Stimulated activated CD4-positive, alpha-beta T cell treated with anti-CD3 and anti-CD28 coated beads, TNF-alpha, amount 100 ng/mL, for 1 hour (primary cell): ENCODE measurements at regions not wholly inside any gene's neighbourhood (a gene's known extent, or its start where the extent isn't known, plus 50 kb on each side); places are given as distances from the start of the nearest gene placed in this dataset.

Experiments
- DNase-seq, 3 donors: peaks; one replicate each; pipeline ENCODE4 v3.0.0-alpha.2; 2020; ENCODE audit warnings: low read depth in 3 of 3, low spot score in 1 of 3

DNA sequence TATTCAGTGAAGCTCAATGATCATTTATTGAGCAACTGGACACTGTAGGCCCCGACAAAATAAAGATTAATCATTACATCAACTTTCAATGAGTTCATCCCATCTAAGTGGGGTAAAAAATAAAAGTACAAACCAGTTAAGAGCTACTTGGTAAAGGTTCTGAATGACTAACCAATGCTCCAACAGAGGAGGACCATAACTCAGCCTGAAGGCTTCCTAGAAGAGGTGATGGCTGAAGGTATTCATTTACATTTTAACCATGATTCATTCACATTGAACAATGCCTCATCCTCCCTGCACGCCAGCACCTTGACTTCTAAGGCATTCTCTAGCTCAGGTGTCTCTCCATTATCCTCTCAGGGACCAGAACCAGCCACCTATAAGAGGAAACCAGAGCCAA, 201.4 kb downstream of the ZNF462 start:
- no peak for DNase-seq

- no peak for DNase-seq
Measured at GRCh38 chr9:107065549-107065948, 202.6 kb downstream of the ZNF462 start.

GRCh38 chr9:107067739-107068416, 204.9 kb downstream of the ZNF462 start:
- no peak for DNase-seq

GRCh38 chr9:107068581-107068980, 205.6 kb downstream of the ZNF462 start:
- DNase-seq: no peak

GRCh38 chr9:107070586-107070985, 207.6 kb downstream of the ZNF462 start:
- no peak for DNase-seq

- DNase-seq: no peak
Measured at GRCh38 chr9:107078061-107078460, 205.0 kb upstream of the RAD23B start.

DNA sequence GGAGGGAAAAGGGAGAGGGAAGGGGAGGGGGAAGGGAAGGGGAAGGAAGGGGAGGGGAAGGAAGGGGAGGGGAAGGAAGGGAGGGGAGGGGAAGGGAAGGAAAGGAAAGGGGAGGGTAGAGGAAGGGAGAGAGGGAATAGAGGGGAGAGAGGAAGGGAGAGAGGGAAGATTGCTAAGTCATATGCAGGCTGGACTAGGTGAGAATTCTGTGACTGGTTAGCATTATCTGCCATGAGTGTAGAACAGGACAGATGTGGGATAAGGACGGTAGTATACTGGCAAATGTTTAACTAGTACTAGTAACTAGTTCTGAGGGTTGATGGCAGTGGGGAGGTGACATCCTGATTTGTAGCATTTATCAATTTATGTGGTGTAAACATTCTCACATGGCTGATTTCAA, 203.5 kb upstream of the RAD23B start:
- no peak for DNase-seq

DNA sequence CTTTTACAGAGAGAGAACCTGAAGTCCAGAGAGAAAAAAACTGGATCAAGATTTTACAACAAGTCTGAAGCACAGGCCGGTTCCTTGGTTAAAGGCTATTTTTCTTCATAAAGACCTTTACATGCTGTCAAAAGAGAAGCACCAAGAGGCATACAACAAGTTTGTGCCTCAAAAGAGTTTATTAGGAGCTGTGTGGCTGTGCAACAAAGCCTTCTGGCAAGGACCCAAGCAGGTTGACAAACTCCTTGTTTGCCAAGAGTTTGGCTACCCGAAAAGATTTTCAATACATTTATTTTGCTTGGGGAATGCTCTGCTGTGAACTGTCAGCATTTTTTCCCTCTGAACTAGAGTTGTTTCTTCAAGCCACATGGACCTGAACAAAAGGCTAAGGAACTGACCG, 202.9 kb upstream of the RAD23B start:
- no peak for DNase-seq

- no peak for DNase-seq
Measured at GRCh38 chr9:107086460-107086859, 196.6 kb upstream of the RAD23B start.

GRCh38 chr9:107087222-107087621, 195.9 kb upstream of the RAD23B start:
- no peak for DNase-seq

- no peak for DNase-seq
Measured at GRCh38 chr9:107090218-107090617, 192.9 kb upstream of the RAD23B start.

DNA sequence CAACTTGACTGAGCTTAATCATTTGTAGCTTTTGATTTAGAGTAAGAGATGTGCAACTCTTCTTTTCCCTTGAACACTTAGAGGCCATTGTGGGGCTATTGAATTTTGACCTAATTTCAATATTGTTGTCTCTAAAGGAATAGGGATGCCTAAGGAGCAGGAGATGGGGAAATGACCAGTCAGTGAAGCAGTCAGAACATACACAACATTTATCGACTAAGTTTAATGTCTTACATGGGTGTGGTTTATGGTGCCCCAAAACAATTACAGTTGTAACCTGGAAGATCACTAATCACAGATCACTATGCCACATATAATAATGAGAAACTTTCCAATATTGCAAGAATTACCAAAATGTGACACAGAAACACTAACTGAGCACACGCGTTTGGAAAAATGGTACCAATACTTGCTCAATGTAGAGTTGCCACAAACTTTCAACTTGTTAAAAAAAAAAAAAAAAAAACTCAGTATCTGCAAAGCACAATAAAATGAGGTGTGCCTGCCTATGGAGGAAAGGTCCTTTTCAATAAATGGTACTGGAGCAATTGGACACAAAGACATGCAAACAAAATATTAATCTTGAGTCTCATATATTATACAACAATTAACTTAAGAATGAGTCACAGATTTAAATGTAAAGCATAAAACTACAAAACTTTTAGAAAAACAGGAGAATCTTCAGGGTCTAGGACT, 189.6 kb upstream of the RAD23B start:
- no peak for DNase-seq

DNA sequence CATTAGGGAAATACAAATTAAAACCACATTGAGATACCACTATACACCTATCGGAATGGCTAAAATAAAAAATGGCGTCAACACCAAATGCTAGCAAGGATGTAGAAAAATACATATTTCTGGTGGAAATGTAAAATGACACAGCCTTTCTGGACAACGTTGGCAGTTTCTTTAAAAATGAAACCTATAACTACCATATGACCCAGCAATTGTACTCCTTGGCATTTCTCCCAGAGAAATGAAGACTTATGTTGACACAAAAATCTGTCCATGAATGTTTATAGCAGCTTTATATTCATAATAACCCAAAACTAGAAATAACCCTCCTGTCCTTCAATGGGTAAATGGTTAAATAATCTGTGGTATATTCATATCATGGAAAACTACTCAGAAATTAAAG, 188.7 kb upstream of the RAD23B start:
- no peak for DNase-seq

- DNase-seq: no peak
Measured at GRCh38 chr9:107100591-107100990, 182.5 kb upstream of the RAD23B start.

- no peak for DNase-seq
Measured at GRCh38 chr9:107102011-107102410, 181.1 kb upstream of the RAD23B start.

DNA sequence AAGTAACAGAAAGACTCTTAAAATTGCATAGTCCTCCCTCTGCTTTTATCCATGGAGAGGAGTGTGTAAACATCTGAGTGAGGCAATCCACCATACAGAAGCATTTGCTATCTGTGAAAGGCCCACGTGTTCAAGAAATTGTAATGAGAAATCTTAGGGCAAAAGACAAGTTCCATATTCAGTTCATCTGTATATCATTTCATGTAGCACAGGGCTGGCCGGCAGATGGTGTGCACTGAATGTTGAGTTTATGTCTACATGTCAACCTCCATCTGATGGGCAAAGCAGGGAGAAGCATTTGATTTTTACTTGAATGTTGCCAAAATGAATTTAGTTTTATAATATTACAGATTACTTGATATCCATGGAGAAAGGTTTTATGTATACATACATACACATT, 179.5 kb upstream of the RAD23B start:
- no peak for DNase-seq

DNA sequence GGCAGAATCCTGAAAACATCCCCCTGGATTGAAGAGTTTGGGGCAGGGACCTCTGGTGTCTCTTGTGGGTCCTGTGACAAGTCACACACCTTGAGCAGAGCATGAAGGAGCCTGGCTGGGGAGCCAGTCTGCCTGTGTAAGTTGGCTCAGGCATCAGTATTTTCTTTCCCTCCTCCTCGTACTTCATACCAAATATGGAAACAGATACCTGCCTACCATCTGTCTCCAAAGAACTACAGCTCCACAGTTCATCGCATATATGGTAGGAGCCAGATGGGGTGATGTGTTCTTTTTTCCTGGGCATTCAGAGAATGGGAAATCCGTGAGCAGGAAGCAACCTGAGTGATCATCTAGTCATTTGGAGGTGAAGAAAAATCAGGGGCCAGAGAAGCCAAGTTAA, 177.3 kb upstream of the RAD23B start:
- DNase-seq: no peak

GRCh38 chr9:107106416-107106815, 176.7 kb upstream of the RAD23B start:
- no peak for DNase-seq

DNA sequence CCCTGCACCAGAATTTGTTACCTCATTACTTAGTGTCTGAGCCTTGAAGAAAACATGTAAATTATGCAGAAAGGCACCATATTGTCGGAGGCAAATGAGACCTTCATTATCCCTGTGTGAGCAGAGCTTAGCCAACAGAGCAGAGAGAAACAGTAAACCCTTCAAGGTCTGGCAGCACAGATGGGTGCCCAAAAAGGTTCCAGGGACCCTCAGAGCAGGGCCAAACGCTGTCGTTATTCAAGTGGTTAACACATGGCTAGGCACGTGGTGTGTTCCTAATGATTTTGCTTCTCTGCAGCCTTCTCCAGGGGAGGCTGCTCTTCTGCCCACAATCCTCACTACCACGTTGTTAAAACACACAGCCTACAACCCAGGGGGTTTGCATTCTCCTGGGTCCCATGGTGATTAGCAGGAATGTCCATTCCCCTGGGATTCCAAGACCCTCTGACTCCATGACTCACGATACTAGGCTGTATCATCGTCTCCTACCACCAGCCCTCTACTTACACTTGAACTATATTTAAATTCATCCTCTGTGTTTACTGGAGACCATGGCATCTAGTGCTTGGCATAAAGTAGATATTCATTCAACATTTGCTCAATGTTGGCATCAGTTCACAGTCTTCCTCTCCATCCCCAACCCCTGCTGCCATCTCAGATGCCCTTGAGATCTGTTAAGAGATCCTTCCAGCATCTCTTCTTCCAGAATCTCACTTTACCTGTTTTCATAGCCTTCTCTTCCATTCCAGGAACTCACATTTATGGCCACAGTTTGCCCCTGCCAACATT, 174.5 kb upstream of the RAD23B start:
- DNase-seq: no peak

DNA sequence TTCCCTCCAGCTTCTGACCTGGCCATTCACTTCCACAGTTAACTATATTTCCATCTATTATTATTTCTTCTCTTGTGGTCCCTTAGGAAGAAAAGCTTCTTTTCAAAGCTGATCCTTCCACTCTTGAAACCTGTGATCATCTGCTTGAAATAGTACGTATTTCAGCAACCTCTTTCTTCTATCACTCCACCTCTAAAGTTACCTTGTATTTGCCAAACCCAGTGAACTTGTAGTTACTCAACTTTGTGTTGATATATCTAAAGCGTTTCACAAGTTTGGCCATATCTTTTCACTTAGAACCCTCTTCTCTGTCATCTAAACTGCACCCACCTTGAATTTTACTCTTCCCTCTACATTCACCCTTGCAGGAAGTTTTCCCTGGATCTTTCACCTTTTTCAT, 173.8 kb upstream of the RAD23B start:
- DNase-seq: no peak

DNA sequence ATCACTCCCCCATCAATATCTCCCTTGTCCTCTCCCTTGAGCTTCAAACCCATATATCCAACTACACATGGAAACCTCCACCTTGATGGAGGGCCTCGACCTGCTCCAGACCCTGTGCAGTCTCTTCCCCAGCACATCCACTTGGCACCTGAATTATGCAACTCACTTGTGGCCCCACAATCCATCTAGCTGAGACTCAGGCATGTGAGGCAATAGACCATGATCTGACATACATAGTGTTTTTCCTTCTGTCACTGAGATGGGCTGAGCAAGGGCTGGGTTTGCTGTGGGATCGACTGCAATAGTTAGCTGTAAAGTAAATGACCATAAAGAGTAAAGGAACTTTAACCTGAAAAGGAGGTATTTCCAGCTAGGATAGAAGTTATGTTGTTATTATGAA, 172.9 kb upstream of the RAD23B start:
- no peak for DNase-seq

- DNase-seq: no peak
Measured at GRCh38 chr9:107112707-107113243, 170.3 kb upstream of the RAD23B start.
